ENCODE measurements at regions not wholly inside any gene's neighbourhood (a gene's known extent, or its start where the extent isn't known, plus 50 kb on each side); places are given as distances from the start of the nearest gene placed in this dataset.

- Mint-ChIP-seq H3K27ac (no peak overlapping the region), H3K36me3 (ENCODE audit: low read depth) (no peaks in the 10 kb centered on the region), H3K9me3 (no peaks in the 10 kb centered on the region), H3K27me3 (ENCODE audit: insufficient read depth) (peaks cover 12% of the 10 kb centered on the region; the same call in 1 of the 2 replicates), H3K4me3 (no peak overlapping the region), H3K4me1 (ENCODE audit: low read depth) (no peaks in the 10 kb centered on the region)
- no peak for TF ChIP-seq CTCF (IDR thresholded peaks at IDR 0.05)
- DNase-seq, result no peak
Measured at GRCh38 chr16:54564841-54565240, 278.3 kb upstream of the IRX3 start.

- TF ChIP-seq CTCF (IDR thresholded peaks at IDR 0.05), result no peak
- H3K36me3 Mint-ChIP-seq (ENCODE audit: low read depth), result no peaks in the 10 kb centered on the region
- no peaks in the 10 kb centered on the region for H3K4me1 Mint-ChIP-seq (ENCODE audit: low read depth)
- peaks cover 4% of the 10 kb centered on the region for H3K27me3 Mint-ChIP-seq (ENCODE audit: insufficient read depth)
- H3K4me3 Mint-ChIP-seq, result no peak overlapping the region
- no peaks in the 10 kb centered on the region for H3K9me3 Mint-ChIP-seq
- no peak overlapping the region for H3K27ac Mint-ChIP-seq
- no peak for DNase-seq
Measured at GRCh38 chr16:54554581-54554980, 268.0 kb upstream of the IRX3 start.

- H3K4me3 Mint-ChIP-seq, result no peak overlapping the region
- no peak overlapping the region for H3K27ac Mint-ChIP-seq
- H3K9me3 Mint-ChIP-seq, result no peaks in the 10 kb centered on the region
- DNase-seq, result no peak
- H3K36me3 Mint-ChIP-seq (ENCODE audit: low read depth), result no peaks in the 10 kb centered on the region
- H3K27me3 Mint-ChIP-seq (ENCODE audit: insufficient read depth), result peaks cover 17% of the 10 kb centered on the region
- TF ChIP-seq CTCF (IDR thresholded peaks at IDR 0.05), result no peak
- H3K4me1 Mint-ChIP-seq (ENCODE audit: low read depth), result no peaks in the 10 kb centered on the region
Measured at GRCh38 chr16:54548281-54548680, 261.7 kb upstream of the IRX3 start.

- DNase-seq, result no peak
- TF ChIP-seq CTCF (IDR thresholded peaks at IDR 0.05), result no peak
- no peak overlapping the region for H3K27ac Mint-ChIP-seq
- no peak overlapping the region for H3K4me3 Mint-ChIP-seq
- no peaks in the 10 kb centered on the region for H3K9me3 Mint-ChIP-seq
- peaks cover 19% of the 10 kb centered on the region for H3K27me3 Mint-ChIP-seq (ENCODE audit: insufficient read depth)
- no peaks in the 10 kb centered on the region for H3K4me1 Mint-ChIP-seq (ENCODE audit: low read depth)
- H3K36me3 Mint-ChIP-seq (ENCODE audit: low read depth), result no peaks in the 10 kb centered on the region
Measured at GRCh38 chr16:54547052-54547451, 260.5 kb upstream of the IRX3 start.

- Mint-ChIP-seq H3K9me3 (no peaks in the 10 kb centered on the region), H3K4me3 (no peak overlapping the region), H3K4me1 (ENCODE audit: low read depth) (no peaks in the 10 kb centered on the region), H3K36me3 (ENCODE audit: low read depth) (no peaks in the 10 kb centered on the region), H3K27me3 (ENCODE audit: insufficient read depth) (peaks cover 21% of the 10 kb centered on the region), H3K27ac (no peak overlapping the region)
- DNase-seq, result no peak
- no peak for TF ChIP-seq CTCF (IDR thresholded peaks at IDR 0.05)
Measured at GRCh38 chr16:54546521-54546920, 259.9 kb upstream of the IRX3 start.

Data from HFFc6 (cell line).